Hepatocyte (in vitro differentiated cells): ENCODE measurements at regions not wholly inside any gene's neighbourhood (a gene's known extent, or its start where the extent isn't known, plus 50 kb on each side); places are given as distances from the start of the nearest gene placed in this dataset.

ENCODE experiments used
- EZH2 ChIP-seq: fragments of 200-600 bp; sonication (generic); IDR thresholded peaks from 2 replicates; pipeline ENCODE4 v1.6.1; 2016; ENCODE audit warnings: antibody characterized with exemption, mild to moderate bottlenecking, borderline replicate concordance
- EZH2phosphoT487 ChIP-seq: fragments of 200-600 bp; sonication (generic); IDR thresholded peaks from one replicate; pipeline ENCODE4 v1.6.1; 2018; ENCODE audit warnings: antibody characterized with exemption, mild to moderate bottlenecking, low read depth, moderate library complexity; ENCODE audit not compliant: unreplicated experiment, severe bottlenecking
- TF ChIP-seq, protein P1 (sequence below): fragments of 200-600 bp; sonication (generic); IDR thresholded peaks from 2 replicates; pipeline ENCODE4 v1.5.1; 2016; ENCODE audit warnings: antibody characterized with exemption, mild to moderate bottlenecking; ENCODE audit not compliant: poor library complexity

DNA sequence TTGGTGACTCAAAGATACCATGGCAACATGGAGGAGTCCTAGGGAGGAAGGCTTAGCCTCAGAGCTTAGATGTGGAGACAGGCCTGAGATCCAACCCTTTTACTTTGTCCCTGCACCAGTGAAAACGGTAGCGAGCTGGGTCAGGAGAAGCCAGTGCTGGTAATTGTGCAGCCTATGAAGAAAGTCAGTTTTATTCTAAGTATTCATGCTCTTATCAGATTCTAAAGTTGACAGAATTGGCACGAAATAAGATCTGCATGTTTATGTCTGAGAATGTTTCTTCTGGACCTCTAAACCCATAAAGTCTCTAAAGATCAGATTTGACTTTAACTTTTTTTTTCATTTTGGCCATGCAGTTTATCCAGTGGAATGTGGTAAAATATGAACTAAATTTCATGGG, 93.8 kb downstream of the SCG2 start:
- TF ChIP-seq, protein P1, sequence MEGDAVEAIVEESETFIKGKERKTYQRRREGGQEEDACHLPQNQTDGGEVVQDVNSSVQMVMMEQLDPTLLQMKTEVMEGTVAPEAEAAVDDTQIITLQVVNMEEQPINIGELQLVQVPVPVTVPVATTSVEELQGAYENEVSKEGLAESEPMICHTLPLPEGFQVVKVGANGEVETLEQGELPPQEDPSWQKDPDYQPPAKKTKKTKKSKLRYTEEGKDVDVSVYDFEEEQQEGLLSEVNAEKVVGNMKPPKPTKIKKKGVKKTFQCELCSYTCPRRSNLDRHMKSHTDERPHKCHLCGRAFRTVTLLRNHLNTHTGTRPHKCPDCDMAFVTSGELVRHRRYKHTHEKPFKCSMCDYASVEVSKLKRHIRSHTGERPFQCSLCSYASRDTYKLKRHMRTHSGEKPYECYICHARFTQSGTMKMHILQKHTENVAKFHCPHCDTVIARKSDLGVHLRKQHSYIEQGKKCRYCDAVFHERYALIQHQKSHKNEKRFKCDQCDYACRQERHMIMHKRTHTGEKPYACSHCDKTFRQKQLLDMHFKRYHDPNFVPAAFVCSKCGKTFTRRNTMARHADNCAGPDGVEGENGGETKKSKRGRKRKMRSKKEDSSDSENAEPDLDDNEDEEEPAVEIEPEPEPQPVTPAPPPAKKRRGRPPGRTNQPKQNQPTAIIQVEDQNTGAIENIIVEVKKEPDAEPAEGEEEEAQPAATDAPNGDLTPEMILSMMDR: no peak
- TF ChIP-seq EZH2 (no peak), EZH2phosphoT487 (no peak)
